ENCODE measurements at regions not wholly inside any gene's neighbourhood (a gene's known extent, or its start where the extent isn't known, plus 50 kb on each side); places are given as distances from the start of the nearest gene placed in this dataset.

- no peak for TF ChIP-seq CTCF (IDR thresholded peaks at IDR 0.05)
- CTCF ChIA-PET: no interaction called here
- POLR2A ChIA-PET: no interaction called here
- ATAC-seq (ENCODE audit: low read depth) (no peak), DNase-seq (no peak)
- H3K27me3 Mint-ChIP-seq: no peaks in the 10 kb centered on the region
- H3K36me3 Mint-ChIP-seq (ENCODE audit: low read depth): no peaks in the 10 kb centered on the region
- no peak overlapping the region for H3K4me3 Mint-ChIP-seq
- intact Hi-C loops (cut with micrococcal nuclease): no loop called here
- H3K27ac Mint-ChIP-seq: no peak overlapping the region
- peaks cover under 1% of the 10 kb centered on the region for H3K4me1 Mint-ChIP-seq
- H3K9me3 Mint-ChIP-seq: no peaks in the 10 kb centered on the region
These were observed 101.5 kb upstream of the KLHL13 start for GRCh38 chrX:118218079-118218478.

- no peak for TF ChIP-seq CTCF (IDR thresholded peaks at IDR 0.05)
- DNase-seq (no peak), ATAC-seq (ENCODE audit: low read depth) (no peak)
- no peaks in the 10 kb centered on the region for H3K36me3 Mint-ChIP-seq (ENCODE audit: low read depth)
- no peak overlapping the region for H3K4me3 Mint-ChIP-seq
- H3K4me1 Mint-ChIP-seq: no peaks in the 10 kb centered on the region
- no peaks in the 10 kb centered on the region for H3K9me3 Mint-ChIP-seq
- intact Hi-C loops (cut with micrococcal nuclease): no loop called here
- ChIA-PET CTCF (no interaction called here), POLR2A (no interaction called here)
- no peak overlapping the region for H3K27ac Mint-ChIP-seq
- H3K27me3 Mint-ChIP-seq: no peaks in the 10 kb centered on the region
These were observed 102.3 kb upstream of the KLHL13 start for GRCh38 chrX:118218940-118219339.

- intact Hi-C loops (cut with micrococcal nuclease): no loop called here
- TF ChIP-seq CTCF (IDR thresholded peaks at IDR 0.05): no peak
- ATAC-seq (ENCODE audit: low read depth) (no peak), DNase-seq (no peak)
- Mint-ChIP-seq H3K4me3 (no peak overlapping the region), H3K9me3 (no peaks in the 10 kb centered on the region), H3K36me3 (ENCODE audit: low read depth) (no peaks in the 10 kb centered on the region), H3K4me1 (no peaks in the 10 kb centered on the region), H3K27me3 (no peaks in the 10 kb centered on the region), H3K27ac (no peak overlapping the region)
- POLR2A ChIA-PET: no interaction called here
- CTCF ChIA-PET: no interaction called here
These were observed 103.3 kb upstream of the KLHL13 start for GRCh38 chrX:118219866-118220265.

- intact Hi-C loops (cut with micrococcal nuclease): no loop called here
- ATAC-seq (ENCODE audit: low read depth) (no peak), DNase-seq (no peak)
- CTCF ChIA-PET: no interaction called here
- TF ChIP-seq CTCF (IDR thresholded peaks at IDR 0.05): no peak
- no peak overlapping the region for H3K27ac Mint-ChIP-seq
- H3K27me3 Mint-ChIP-seq: no peaks in the 10 kb centered on the region
- no peaks in the 10 kb centered on the region for H3K4me1 Mint-ChIP-seq
- no peak overlapping the region for H3K4me3 Mint-ChIP-seq
- H3K9me3 Mint-ChIP-seq: no peaks in the 10 kb centered on the region
- H3K36me3 Mint-ChIP-seq (ENCODE audit: low read depth): no peaks in the 10 kb centered on the region
- POLR2A ChIA-PET: no interaction called here
These were observed 103.9 kb upstream of the KLHL13 start for GRCh38 chrX:118220509-118220908.

GRCh38 chrX:118221270-118221669 is 104.7 kb upstream of the KLHL13 start:
- Mint-ChIP-seq H3K4me3 (no peak overlapping the region), H3K27ac (no peak overlapping the region), H3K9me3 (no peaks in the 10 kb centered on the region), H3K27me3 (no peaks in the 10 kb centered on the region), H3K4me1 (no peaks in the 10 kb centered on the region), H3K36me3 (ENCODE audit: low read depth) (no peaks in the 10 kb centered on the region)
- DNase-seq (no peak), ATAC-seq (ENCODE audit: low read depth) (no peak)
- ChIA-PET CTCF (no interaction called here), POLR2A (no interaction called here)
- intact Hi-C loops (cut with micrococcal nuclease): no loop called here
- no peak for TF ChIP-seq CTCF (IDR thresholded peaks at IDR 0.05)

All from activated B cell treated with CpG ODN at 0.5 μM for 24 hours (primary cell).